ENCODE measurements at regions not wholly inside any gene's neighbourhood (a gene's known extent, or its start where the extent isn't known, plus 50 kb on each side); places are given as distances from the start of the nearest gene placed in this dataset.

DNA sequence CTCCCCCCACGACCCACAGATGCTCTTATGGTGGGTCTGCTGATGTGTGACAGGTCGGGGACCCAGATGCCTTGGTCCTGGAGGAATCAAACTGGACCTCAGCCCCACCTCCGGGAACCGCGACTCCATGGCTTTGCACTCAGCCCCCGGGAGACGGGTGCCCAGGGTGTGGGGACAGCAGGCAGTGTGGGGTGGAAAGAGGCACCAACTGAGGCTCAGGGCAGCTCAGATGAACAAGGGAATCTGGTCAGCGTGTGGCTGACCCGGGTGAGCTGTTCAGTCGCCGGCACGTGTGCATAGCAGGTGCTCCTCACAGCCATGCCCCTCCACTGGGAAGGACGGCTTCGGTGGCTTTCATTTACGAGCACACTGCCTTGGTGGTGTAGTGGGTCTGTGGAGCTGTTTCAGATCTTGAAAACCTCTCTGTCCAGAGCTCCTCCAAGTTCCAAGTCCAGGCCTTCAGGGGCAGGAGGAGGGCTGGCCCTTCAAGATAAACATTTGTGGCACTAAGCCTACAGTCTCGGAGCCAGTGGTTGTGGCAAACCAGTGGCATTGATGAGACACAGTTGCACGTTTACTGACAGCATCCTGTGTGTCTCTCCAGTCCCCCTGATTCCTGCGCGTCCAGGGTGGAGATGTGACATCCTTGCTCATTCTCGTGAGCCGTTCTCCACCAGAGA, 471.2 kb upstream of the HS6ST1 start:
- Histone ChIP-seq H3K4me1 (ENCODE audit: low read depth, poor library complexity, severe bottlenecking) (no peaks in the 10 kb centered on the region), H3K36me3 (ENCODE audit: insufficient read depth) (no peaks in the 10 kb centered on the region), H3K4me3 (IDR thresholded peaks at IDR 0.05; ENCODE audit: insufficient read depth, low read depth, low read length) (no peak overlapping the region), H4K20me1 (ENCODE audit: insufficient read depth) (no peaks in the 10 kb centered on the region), H2AFZ (ENCODE audit: low read depth) (no peak overlapping the region), H3K79me2 (ENCODE audit: insufficient read depth, low read depth) (no peaks in the 10 kb centered on the region), H3K4me2 (no peak overlapping the region), H3K9ac (no peak overlapping the region), H3K27ac (no peak overlapping the region), H3K27me3 (ENCODE audit: insufficient read depth, low read depth) (no peaks in the 10 kb centered on the region)
- TF ChIP-seq, protein P1, sequence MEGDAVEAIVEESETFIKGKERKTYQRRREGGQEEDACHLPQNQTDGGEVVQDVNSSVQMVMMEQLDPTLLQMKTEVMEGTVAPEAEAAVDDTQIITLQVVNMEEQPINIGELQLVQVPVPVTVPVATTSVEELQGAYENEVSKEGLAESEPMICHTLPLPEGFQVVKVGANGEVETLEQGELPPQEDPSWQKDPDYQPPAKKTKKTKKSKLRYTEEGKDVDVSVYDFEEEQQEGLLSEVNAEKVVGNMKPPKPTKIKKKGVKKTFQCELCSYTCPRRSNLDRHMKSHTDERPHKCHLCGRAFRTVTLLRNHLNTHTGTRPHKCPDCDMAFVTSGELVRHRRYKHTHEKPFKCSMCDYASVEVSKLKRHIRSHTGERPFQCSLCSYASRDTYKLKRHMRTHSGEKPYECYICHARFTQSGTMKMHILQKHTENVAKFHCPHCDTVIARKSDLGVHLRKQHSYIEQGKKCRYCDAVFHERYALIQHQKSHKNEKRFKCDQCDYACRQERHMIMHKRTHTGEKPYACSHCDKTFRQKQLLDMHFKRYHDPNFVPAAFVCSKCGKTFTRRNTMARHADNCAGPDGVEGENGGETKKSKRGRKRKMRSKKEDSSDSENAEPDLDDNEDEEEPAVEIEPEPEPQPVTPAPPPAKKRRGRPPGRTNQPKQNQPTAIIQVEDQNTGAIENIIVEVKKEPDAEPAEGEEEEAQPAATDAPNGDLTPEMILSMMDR (conservative IDR thresholded peaks at IDR 0.05; ENCODE audit: low read depth, low read length), result no peak

DNA sequence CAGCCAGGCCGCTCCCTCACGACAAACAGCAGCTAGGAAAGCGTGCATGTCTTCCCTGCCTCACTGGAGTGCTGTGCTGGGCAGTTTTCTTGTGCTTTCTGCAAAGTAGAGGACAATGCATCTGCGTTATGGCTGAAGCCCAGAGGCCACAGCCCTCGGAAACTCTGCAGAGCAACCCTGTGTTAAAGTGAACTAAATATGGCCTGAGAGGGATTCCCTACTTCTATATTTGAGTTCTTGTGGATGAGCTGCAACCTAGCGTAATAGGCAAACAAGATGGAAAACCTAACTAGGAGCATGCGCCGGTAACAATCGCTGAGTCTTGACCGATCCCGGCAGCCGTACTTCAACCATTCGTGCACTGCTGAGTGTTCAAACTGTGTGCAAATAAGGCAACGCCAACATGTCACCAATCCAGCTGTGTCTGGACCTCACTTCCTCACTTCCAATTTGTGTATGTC, 471.9 kb upstream of the HS6ST1 start:
- H2AFZ ChIP-seq (ENCODE audit: low read depth), result no peak overlapping the region
- no peaks in the 10 kb centered on the region for H4K20me1 ChIP-seq (ENCODE audit: insufficient read depth)
- TF ChIP-seq, protein P1 (conservative IDR thresholded peaks at IDR 0.05; ENCODE audit: low read depth, low read length), result no peak
- no peak overlapping the region for H3K4me2 ChIP-seq
- no peak overlapping the region for H3K4me3 ChIP-seq (IDR thresholded peaks at IDR 0.05; ENCODE audit: insufficient read depth, low read depth, low read length)
- no peak overlapping the region for H3K9ac ChIP-seq
- H3K36me3 ChIP-seq (ENCODE audit: insufficient read depth), result no peaks in the 10 kb centered on the region
- no peaks in the 10 kb centered on the region for H3K79me2 ChIP-seq (ENCODE audit: insufficient read depth, low read depth)
- no peak overlapping the region for H3K27ac ChIP-seq
- H3K27me3 ChIP-seq (ENCODE audit: insufficient read depth, low read depth), result no peaks in the 10 kb centered on the region
- H3K4me1 ChIP-seq (ENCODE audit: low read depth, poor library complexity, severe bottlenecking), result no peaks in the 10 kb centered on the region

DNA sequence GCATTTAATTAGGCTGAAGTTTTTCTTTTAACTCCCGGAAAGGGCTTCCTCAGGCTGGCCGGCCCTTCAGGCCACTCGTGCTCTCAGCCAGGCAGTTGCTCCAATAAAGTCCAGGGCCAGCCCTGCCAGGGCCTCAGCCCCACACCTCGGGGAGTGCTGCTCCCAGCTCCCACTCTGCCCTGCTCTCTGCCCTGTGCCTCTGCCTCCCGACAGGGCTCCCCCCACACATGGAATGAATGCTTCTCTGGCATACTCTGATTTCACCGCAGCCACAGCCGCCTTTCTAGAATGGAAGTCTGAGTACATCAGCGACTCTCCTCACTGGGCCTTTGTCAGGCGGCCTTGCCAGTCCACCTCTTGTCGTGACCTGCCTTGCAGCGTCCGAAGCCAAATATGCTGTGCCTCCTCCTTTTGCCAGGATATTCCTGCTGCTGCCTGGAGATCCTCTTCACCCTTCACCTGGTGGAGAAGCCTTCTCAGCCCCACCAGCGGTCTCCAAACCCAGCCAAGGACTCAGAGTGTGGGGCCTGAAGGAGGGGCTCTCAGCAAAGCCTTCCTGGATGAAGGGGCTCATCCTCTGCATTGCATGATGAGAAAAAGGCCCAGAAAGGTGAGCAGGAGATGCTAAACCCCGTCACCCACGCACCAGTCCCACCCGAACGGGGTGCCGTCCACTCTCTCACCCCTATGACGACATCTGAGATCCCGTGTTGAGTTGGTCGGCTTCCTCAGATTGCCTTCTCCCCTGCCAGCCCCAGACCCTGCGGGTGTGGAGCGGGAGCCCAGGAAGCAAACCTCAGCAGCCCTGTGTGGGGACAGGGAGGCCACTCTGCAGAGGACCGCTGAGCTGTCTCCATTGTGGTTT, 472.7 kb upstream of the HS6ST1 start:
- TF ChIP-seq, protein P1 (conservative IDR thresholded peaks at IDR 0.05; ENCODE audit: low read depth, low read length), result no peak
- no peak overlapping the region for H3K27ac ChIP-seq
- H3K36me3 ChIP-seq (ENCODE audit: insufficient read depth), result no peaks in the 10 kb centered on the region
- no peak overlapping the region for H3K9ac ChIP-seq
- H2AFZ ChIP-seq (ENCODE audit: low read depth), result no peak overlapping the region
- H3K27me3 ChIP-seq (ENCODE audit: insufficient read depth, low read depth), result no peaks in the 10 kb centered on the region
- no peaks in the 10 kb centered on the region for H3K79me2 ChIP-seq (ENCODE audit: insufficient read depth, low read depth)
- no peak overlapping the region for H3K4me3 ChIP-seq (IDR thresholded peaks at IDR 0.05; ENCODE audit: insufficient read depth, low read depth, low read length)
- no peaks in the 10 kb centered on the region for H3K4me1 ChIP-seq (ENCODE audit: low read depth, poor library complexity, severe bottlenecking)
- H4K20me1 ChIP-seq (ENCODE audit: insufficient read depth), result no peaks in the 10 kb centered on the region
- no peak overlapping the region for H3K4me2 ChIP-seq

DNA sequence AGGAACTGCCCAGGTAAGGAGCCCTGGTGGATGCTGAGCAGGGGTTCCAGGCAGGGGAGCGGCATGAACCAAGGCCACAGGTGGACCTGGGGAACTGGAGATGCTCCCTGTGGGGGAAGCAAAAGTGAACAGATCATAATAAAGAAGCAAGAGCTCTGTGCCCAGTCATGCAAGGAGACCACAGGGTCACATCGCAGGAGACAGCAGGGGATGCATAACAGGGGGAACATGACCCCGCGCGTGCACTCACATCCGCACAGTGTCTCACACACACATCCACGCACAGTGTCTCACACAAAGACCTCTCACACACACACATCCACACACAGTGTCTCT, 473.3 kb upstream of the HS6ST1 start:
- no peaks in the 10 kb centered on the region for H4K20me1 ChIP-seq (ENCODE audit: insufficient read depth)

More for the DNA sequence above, 473.3 kb upstream of the HS6ST1 start:
- Histone ChIP-seq H3K9ac (no peak overlapping the region), H3K4me3 (IDR thresholded peaks at IDR 0.05; ENCODE audit: insufficient read depth, low read depth, low read length) (no peak overlapping the region), H3K79me2 (ENCODE audit: insufficient read depth, low read depth) (no peaks in the 10 kb centered on the region), H3K36me3 (ENCODE audit: insufficient read depth) (no peaks in the 10 kb centered on the region), H3K27me3 (ENCODE audit: insufficient read depth, low read depth) (no peaks in the 10 kb centered on the region), H3K4me1 (ENCODE audit: low read depth, poor library complexity, severe bottlenecking) (no peaks in the 10 kb centered on the region), H2AFZ (ENCODE audit: low read depth) (no peak overlapping the region), H3K27ac (no peak overlapping the region), H3K4me2 (no peak overlapping the region)
- TF ChIP-seq, protein P1 (conservative IDR thresholded peaks at IDR 0.05; ENCODE audit: low read depth, low read length), result no peak

Measured in KMS-11 (cell line).